Hypothalamus (tissue), 51 donors: ENCODE measurements at regions not wholly inside any gene's neighbourhood (a gene's known extent, or its start where the extent isn't known, plus 50 kb on each side); places are given as distances from the start of the nearest gene placed in this dataset.
A peak's percentile ranks its signal among the peaks of the same experiment; 100 is the strongest.
"Not testable (repeated sequence)": the region's sequence is repeated elsewhere in the genome, so short reads cannot be mapped to it uniquely, and the experiment has no call there.

Source experiments
- DNase-seq, 51 donors: peaks; one replicate each; lab custom pipeline; 2025; lab: John Stamatoyannopoulos, UW

DNA sequence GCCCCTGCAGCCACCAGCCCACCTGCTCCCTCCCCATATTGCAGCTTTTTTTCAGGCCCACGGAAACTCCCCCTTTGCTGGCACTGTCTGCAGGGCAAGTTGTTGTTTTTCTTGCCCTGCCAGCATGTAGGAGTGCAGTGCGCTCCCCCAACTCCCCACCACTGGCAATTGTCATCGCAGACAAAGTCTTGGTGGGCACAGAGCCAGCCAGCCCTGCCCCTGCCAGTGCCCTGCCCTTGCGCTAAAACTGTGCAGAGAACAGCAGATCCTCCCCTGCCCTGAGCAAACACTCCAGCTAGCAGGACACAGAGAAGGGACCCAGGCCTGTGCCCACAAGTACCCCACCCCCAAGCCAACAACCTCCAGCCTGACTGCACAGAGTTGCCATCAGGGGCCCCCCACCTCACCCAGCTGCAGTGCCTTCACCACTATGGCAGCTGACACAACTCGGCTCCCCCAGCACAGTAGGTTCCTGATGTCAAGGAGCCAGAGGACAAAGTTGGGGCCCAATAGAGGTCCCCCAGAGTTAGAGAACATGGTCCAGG is 158.1 kb upstream of the ARHGAP42 start:
- no peak for DNase-seq

DNA sequence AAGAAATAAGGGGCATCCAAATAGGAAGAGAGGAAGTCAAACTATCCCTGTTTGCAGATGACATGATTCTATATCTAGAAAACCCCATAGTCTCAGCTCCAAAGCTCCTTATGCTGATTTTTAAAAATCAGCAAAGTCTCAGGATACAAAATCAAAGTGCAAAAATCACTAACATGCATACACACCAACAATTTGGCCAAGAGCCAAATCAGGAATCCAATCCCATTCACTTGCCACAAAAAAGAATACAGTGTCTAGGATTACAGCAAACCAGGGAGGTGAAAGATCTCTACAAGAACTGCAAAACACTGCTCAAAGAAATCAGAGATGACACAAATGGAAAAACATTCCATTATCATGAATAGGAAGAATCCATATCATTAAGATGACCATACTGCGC is 155.8 kb upstream of the ARHGAP42 start:
- not testable (repeated sequence) for DNase-seq

GRCh38 chr11:100536979-100537378 is 150.1 kb upstream of the ARHGAP42 start:
- DNase-seq, result no peak

- DNase-seq, result no peak
These were observed 143.7 kb upstream of the ARHGAP42 start for GRCh38 chr11:100543386-100543785.

- no peak for DNase-seq
These were observed 141.5 kb upstream of the ARHGAP42 start for GRCh38 chr11:100545556-100545955.

DNA sequence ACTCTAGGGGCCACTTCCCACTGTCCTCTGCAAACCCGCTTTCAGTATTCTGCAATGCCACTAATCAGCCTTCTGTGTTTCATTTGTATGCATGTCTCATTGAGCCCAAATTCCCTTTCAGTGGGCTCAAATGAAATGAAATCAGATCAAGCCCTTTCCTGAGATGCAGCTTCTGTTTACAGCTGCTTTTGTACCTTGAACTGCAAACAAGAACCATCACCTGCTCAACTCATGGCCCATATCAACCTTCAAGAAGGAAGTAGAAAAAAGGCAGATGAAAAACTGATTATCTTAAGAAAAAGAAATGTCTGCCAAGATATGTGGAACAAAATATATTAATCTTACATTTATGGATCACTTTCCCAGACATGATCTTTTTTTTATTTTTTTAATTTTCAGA is 141.1 kb upstream of the ARHGAP42 start:
- DNase-seq, result no peak

DNA sequence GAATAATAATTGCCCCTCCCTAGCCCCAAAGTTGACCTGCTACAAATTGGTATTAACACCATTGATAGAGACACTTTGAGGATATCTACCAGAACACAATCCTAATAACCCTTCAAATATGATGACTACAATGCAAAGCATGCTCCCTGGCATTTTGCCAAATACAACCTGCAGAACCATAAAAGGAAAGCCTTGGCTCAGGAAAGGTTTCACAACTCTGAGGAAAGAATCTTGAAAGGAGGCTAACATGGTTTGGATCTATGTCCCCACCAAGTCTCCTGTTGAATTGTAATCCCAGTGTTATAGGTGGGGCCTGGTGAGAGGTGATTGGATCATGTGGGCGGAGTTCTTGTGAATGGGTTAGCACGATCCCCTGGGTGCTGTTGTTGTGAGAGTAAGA is 140.4 kb upstream of the ARHGAP42 start:
- no peak for DNase-seq

DNA sequence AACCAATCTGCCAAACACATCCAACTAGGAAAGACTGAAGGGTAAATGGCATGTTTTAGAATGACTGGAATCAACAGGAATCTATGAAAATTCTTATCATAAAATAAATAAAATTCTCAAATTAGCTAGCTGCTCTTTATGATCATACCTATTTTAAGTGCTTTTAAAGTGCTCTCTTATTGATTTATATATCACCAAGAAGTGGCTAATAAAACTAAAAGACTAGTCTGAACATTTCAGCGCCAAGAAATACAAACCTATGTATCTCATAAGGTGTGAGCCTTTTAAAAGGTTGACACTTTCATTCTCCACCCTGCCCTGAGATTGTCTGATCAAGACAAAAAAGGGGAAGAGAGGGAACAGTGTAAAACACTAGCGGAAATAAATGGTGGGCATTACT is 136.8 kb upstream of the ARHGAP42 start:
- no peak for DNase-seq

- peak in 11 of 51 donors; percentile 1 to 32 (median 8) for DNase-seq
These were observed 136.0 kb upstream of the ARHGAP42 start for GRCh38 chr11:100550912-100551632.

- peak in 2 of 51 donors; percentile 15 to 30 for DNase-seq
These were observed 131.2 kb upstream of the ARHGAP42 start for GRCh38 chr11:100555931-100556330.

GRCh38 chr11:100556781-100557180 is 130.3 kb upstream of the ARHGAP42 start:
- no peak for DNase-seq

GRCh38 chr11:100557830-100558611 is 129.1 kb upstream of the ARHGAP42 start:
- no peak for DNase-seq

GRCh38 chr11:100560606-100561005 is 126.5 kb upstream of the ARHGAP42 start:
- no peak for DNase-seq

- DNase-seq, result no peak
These were observed 125.8 kb upstream of the ARHGAP42 start for GRCh38 chr11:100561323-100561722.

- DNase-seq, result peak in 3 of 51 donors; percentile 1 to 24 (median 4)
These were observed 125.0 kb upstream of the ARHGAP42 start for GRCh38 chr11:100562128-100562527.

DNA sequence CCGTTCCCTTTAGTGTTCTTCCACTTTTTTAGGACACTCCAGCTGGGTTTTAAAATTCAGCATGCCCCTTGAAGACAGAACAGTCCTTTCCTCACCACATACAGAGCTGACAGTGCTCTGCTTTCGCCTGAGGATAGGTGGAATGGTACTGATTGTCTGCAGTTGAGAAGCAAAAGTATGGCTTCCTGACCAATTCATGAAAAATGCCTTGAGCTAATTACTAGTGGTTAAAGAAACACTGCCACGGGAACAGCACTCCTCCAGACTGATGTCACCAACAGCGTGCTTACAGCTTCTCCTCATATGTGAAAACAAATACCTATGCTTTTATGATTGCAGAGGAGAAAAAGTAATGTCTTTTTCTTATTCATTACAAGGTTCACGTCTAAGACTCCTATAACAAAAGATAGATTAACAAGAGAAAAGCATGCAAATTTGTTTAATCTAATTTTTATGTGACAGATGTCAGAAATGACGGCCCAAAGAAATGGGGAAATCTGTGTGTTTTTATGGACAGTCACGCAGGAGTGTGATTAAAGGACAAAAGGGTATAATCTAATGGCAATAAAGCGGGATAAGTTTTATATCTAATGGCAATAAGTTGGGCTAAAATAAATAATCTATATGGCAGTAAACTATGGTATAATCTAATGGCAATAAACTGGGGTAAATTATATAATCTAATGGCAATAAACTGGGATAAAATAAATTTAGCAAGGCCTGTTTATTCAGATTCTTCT is 123.4 kb upstream of the ARHGAP42 start:
- DNase-seq, result no peak

- no peak for DNase-seq
These were observed 113.1 kb upstream of the ARHGAP42 start for GRCh38 chr11:100573911-100574513.

DNA sequence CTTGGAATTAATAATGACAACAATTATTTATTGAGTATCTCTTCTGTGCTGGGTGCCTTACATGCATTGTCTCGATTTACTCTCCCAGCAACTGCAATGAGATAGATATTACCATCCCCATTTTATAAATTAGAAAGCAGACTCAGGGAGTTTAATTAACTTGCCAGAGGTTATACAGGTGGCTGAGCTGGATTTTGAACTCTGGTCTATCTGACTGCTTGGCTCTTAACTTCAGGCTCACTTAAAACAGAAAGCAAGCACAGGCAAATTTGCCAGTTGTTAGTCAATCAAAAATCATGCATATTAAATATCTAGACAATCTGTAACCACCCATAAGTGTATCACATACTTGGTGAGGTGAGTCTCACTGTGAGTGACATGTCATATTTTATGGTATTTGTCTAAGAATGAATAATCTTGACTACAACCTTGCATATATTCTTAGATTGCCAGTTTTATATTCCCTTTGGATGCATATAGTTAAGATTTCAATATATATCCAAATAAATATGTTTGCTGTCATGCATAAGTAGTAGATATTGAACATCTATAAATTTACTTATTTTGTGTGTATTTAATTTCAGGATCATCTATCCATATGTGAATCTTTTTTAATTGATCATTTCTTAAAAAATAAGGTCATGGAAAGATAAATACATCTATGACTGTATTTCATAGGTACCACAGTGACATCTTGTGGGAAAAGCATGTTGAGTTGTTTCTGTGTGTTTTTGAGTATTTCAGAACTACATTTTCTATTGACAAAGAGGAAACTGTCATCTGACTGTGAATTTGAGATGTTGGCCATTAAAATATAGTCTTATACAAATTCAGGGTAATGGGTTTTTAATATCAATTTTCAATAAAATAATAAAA is 112.0 kb upstream of the ARHGAP42 start:
- DNase-seq, result no peak

DNA sequence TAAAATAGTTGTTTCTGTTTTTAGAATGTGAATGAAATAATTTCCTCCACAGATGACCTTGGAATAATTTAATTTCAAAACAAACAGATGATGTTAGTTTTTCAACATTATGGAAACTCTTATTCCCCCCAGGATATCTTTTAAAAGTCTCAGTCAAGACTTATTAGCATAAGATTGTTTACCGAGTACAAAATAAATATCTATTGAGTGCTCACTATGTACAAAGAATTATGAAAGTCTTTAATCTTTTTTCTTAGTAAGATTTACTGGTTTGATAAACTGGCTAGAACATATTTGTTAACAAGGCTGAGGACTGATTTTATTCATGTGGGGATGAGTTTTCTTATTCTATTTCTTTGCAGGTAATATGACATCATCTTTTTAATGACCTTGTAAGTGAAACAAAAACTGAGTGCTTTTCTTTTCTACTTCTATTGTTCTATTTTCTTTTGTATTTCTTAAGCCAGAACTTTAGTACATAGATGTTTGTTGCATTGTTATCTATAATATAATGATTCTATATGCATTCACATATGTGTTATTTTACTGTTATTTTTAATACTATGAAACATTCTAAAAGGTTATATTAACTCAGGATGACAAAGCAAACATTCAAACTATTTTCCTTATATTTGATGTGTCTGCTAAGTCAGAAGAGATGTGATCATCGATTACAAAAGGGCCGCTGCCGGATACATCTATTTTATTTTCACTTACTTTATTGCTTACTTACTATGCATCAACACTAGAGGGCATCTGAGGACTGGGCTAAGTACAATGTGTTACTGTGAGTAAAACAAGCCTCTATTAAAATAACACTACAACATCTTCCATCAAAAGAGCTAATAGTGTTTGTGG is 111.0 kb upstream of the ARHGAP42 start:
- peak in 4 of 51 donors; percentile 5 to 50 (median 30) for DNase-seq
